HG02763 (cell line): ENCODE measurements at regions not wholly inside any gene's neighbourhood (a gene's known extent, or its start where the extent isn't known, plus 50 kb on each side); places are given as distances from the start of the nearest gene placed in this dataset.

Experiments
- ATAC-seq: cut with Tn5 transposase; IDR thresholded peaks from one replicate; pipeline ENCODE4 v1.9.1; 2021; ENCODE audit warnings: mild to moderate bottlenecking, moderate library complexity; ENCODE audit not compliant: unreplicated experiment

DNA sequence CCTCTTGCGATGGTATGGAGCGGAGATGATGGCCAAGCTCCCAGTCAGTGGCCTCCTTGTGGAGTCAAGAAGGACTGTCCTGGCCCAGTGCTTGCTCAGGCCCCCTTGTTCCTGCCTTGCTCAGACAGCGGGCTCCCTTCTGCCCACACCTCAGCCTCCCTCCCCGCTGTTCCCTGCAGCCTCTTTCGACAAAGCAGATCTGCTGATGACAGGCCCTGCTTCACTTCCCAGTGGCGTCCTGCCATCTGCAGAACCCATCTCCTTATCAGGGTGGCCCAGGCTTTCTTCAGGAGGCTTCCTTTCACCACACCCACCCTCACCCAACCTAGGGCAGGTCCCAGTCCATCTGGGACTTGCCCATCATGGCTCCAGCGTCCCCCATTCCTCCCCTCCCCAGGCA is 80.0 kb downstream of the CLDN34 start:
- no peak for ATAC-seq

DNA sequence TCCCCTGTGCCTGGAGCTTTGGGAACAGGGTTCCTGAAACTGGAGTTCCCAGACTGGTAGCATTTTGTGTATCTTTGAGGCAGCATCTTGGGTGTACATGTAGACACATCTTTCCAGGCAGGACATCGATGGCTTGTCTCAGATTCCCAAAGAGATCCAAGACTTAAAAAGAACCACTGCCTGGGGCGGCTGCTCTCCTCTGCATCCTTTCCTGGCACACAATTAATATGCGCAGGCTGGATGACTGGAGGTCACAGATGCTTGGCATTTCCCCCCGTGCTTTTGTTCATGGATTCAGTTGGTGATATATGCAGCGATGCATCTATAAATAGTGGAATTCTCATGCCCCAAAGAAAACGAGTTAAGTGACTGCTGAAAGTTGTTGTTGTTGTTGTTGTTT is 80.5 kb downstream of the CLDN34 start:
- ATAC-seq = no peak

DNA sequence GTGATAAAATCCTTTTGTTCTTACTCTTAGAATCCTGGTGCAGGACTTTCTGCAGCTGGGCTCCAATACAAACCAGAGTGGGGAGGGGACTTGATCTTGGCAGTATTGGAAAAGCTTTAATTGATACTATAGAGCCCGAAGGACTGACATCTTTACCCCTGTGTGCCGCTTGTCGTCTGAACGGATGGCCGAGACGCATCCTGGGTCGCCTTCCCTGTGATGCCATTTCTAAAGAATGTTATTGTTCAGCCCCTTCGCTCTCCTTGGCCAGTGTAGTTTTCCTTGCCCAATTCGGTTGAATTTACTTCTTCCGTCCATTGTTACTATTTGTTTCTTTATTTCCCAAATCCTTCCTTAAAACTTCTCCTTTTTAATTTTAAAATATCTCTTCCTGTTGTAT is 80.9 kb downstream of the CLDN34 start:
- ATAC-seq = no peak

DNA sequence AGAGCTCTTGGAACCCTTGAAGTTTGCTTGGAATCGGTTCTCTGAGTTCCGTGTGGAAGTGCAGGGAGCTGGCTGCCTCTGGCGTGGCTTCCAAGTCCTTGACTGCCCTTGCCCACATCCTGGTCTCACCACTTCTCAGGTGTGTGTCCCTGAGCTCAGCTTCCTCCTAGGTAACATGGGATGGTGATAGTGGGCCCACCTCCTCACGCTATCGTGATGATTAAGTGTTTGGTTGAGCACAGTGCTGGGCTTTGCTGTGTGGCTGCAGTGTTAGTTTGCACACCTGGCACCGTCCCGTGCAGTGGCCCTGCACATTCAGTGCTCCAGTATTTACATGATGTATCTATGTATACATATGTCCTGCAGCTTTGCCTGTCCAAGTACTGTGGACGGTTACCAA is 81.5 kb downstream of the CLDN34 start:
- no peak for ATAC-seq

DNA sequence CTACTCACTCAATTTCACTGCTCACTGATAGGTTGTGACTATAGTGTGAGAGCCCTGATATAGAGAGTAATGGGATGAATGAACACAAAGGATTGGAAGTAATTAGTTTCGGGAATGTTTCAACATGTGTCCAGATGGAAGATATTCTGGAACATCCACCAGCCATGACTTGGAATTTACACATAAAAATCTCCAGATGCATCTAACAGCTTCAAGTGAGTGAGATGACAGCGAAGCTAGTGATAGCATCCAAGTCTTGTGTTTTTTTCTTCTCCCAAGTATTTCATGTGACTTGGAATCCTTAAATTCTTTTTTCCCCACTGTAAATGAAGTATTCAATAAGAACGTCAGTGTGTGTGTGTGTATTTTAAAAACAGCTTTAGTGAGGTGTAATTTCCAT is 82.1 kb downstream of the CLDN34 start:
- ATAC-seq = no peak

GRCh38 chrX:10050481-10050880 is 83.3 kb downstream of the CLDN34 start:
- no peak for ATAC-seq

DNA sequence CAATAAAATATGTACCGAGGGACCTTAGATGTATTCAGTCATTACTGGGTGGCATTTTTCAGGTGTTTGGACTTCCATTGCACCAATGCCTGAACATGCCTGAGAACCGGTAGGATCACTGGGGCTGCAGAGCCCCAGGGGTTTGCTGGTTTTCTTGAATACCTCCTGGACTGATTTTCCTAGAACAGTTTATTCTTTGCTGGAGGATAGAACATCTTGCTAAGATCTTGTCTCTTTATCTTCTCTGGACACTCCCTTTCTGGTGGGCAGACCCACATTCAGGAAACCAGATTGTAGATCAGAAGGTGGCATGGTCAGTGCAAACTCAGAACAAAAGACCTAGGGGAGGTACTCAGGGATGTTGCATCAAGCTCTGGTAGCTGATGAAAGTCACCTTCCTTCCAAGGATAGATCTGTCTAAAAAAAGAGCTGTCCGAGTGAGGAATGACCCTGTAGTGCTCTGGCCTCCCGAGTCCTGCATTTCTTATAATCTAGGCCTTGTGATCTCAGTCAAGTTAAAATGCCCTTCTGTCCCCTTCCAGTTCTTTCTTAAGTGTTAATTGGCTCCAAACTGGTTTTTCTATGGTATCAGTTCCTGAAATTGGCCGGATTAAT is 84.8 kb downstream of the CLDN34 start:
- ATAC-seq = no peak

DNA sequence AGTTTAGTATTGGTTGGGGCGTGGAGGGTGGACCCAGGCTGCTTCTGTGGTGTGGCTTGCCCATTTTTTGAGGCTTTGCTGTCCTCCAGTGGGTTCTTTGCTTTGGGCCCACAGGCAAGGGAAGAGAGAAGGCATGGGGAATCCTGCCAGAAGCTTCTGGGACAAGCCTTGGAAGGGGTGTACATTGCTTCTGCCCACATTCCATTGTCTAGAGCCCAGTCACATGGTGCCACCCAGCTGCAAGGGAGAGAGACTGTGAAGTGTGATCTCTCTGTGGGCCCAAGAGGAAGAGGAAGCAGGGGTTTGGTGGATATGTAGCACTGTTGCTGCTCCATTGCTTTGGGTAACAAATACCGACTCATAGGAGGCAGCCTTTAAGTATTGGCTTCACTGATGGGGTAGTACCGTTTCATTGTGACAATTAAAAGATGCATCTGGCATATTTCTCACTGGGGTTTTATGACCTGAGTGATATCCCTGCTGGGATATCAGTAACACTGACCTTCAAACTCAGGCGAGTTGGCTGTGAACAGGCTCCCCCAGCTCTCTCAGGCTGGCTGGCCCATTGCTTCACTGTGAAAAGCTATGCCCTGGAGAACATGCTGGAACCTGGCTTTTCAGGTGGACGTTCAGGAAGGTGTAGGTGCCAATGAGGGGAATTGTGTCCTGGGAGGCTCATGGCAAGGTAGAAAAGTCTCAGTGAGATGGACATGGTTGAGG is 85.9 kb downstream of the CLDN34 start:
- ATAC-seq = no peak

DNA sequence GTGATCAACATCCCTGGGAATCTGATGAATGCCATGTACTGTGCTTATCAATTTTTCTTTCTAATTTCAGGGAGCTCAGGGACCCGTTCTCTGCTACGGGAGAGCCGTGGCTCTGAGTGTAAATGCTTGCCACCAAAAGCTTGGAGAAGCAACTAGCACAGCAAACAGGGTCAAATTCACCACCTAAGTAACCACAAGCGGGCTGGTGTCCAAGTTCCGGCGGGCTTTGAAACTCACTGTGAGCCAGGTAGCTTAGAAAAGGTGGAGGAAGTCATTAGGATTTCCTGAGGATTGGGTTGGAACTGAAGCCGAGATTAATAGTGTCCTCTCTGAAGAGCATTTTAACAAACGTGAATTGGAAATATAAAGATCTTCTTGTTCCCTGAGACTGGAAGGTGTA is 87.2 kb downstream of the CLDN34 start:
- no peak for ATAC-seq

GRCh38 chrX:10055430-10055829 is 88.3 kb downstream of the CLDN34 start:
- no peak for ATAC-seq

DNA sequence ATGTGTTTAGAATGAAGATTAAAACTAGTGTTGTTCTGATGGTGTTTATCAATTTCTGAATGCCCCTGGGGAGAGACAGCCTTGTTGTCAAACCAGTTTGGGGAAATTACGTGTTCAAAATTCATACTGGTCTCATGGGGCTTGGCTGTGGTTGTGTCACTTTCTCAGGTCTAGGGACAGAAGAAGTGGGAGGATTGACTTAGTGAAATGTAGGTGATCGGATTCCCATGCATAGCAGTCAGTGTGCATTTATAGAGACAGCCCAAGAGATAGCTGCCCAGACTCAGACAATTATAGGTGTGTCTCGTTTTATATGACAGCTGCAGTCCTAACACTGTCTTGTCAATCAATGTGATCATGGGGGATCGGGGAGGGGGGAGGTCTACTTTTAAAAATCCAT is 94.4 kb upstream of the CLCN4 start:
- ATAC-seq = peak; percentile 78

DNA sequence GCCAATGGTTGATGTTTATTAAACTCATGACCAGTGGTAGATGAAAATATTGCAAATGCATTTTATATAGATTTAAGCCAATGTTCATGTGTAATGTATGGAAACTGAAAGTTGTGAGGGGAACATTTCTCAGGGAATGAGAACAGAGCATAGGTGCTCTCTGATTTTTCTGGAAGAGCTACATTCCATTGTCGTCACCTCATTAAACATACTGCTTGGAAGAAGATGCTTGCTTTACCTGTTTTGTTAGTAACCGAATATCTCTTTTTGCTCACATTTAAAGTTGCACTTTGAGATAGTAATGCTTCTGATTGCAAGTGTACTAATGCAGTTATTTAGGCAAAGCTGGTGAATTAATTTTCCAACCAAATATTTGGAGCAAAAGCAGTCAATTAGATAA is 93.8 kb upstream of the CLCN4 start:
- no peak for ATAC-seq

DNA sequence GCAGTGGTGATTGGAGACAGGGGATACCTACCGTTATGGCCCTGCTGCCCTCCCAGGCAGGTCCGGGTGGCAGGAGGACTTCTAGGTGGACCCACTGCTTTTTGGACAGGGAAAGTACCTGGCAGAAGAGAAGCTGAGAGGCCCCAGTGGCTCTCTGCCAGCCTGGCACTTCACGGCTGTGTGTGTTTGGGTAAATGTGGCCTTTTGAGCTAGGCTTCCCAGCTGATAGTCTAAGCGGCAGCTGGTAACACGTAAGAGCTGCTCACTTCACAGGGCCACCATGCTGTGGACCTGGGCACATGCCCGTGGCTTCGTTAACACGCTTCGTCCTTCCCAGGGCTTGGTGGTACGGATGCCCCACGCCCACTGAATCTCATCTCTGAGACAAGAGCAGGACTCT is 92.0 kb upstream of the CLCN4 start:
- ATAC-seq = no peak

GRCh38 chrX:10070714-10071436 is 85.9 kb upstream of the CLCN4 start:
- ATAC-seq = no peak

- no peak for ATAC-seq
Observed at GRCh38 chrX:10071451-10072144, 85.2 kb upstream of the CLCN4 start.

- no peak for ATAC-seq
Observed at GRCh38 chrX:10072786-10073568, 83.8 kb upstream of the CLCN4 start.

- no peak for ATAC-seq
Observed at GRCh38 chrX:10073671-10074070, 83.1 kb upstream of the CLCN4 start.

GRCh38 chrX:10074241-10074941 is 82.4 kb upstream of the CLCN4 start:
- ATAC-seq = no peak

DNA sequence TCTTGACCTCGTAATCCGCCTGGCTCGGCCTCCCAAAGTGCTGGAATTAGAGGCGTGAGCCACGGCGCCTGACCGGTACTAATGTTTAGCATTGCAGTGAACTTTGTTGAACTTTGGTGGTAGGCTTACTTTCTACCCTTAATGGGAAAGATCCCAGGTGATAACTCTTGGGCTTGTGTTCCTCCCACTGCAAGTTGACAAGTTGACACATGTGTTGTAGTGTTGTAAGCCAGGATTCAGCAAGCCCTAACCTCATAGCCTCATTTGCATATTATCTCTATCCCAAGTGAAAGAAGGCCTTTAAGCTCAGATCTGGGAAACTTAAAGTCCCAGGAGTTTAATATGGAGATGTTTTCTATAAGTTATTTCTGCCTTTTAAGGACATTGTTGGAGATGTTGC is 80.0 kb upstream of the CLCN4 start:
- ATAC-seq = no peak
